HEK293T (cell line): ENCODE measurements at regions not wholly inside any gene's neighbourhood (a gene's known extent, or its start where the extent isn't known, plus 50 kb on each side); places are given as distances from the start of the nearest gene placed in this dataset.

Experiments used
- CTCF ChIA-PET: fragments of 350-600 bp; formaldehyde crosslinking; extraction: SDS; loops from one replicate; lab custom pipeline; 2021; ENCODE audit warnings: antibody characterized with exemption, inconsistent platforms; lab: Yijun Ruan, JAX
- POLR2A ChIA-PET: fragments of 350-600 bp; formaldehyde crosslinking; extraction: SDS; loops from one replicate; lab custom pipeline; 2020; ENCODE audit warnings: antibody characterized with exemption, inconsistent platforms; lab: Yijun Ruan, JAX
- DNase-seq: peaks from one replicate; pipeline ENCODE4 v3.0.0; 2012; ENCODE audit warnings: mixed read lengths; ENCODE audit errors: extremely low spot score
- ARNT ChIP-seq: fragments of 450-650 bp; IDR thresholded peaks from 2 replicates; pipeline ENCODE4 v1.6.1; 2017; ENCODE audit warnings: mild to moderate bottlenecking
- BHLHE40 ChIP-seq: fragments of 450-650 bp; IDR thresholded peaks from 2 replicates; pipeline ENCODE4 v1.6.1; 2016; ENCODE audit warnings: mild to moderate bottlenecking, moderate library complexity, borderline replicate concordance
- CTBP1 ChIP-seq: fragments of 450-650 bp; IDR thresholded peaks from 2 replicates; pipeline ENCODE4 v1.6.1; 2016; ENCODE audit warnings: borderline replicate concordance
- ELF4 ChIP-seq: fragments of 450-650 bp; IDR thresholded peaks from 2 replicates; pipeline ENCODE4 v1.6.1; 2017; ENCODE audit warnings: antibody characterized with exemption
- FOXA1 ChIP-seq: fragments of 450-650 bp; IDR thresholded peaks from 2 replicates; pipeline ENCODE4 v1.6.1; 2016; ENCODE audit warnings: mild to moderate bottlenecking
- FOXK2 ChIP-seq: fragments of 450-650 bp; IDR thresholded peaks from 2 replicates; pipeline ENCODE4 v1.6.1; 2016; ENCODE audit warnings: mild to moderate bottlenecking
- FOXM1 ChIP-seq: fragments of 450-650 bp; IDR thresholded peaks from 2 replicates; pipeline ENCODE4 v1.6.1; 2017; ENCODE audit warnings: mild to moderate bottlenecking, borderline replicate concordance
- HDGF ChIP-seq: fragments of 450-650 bp; IDR thresholded peaks from 2 replicates; pipeline ENCODE4 v1.6.1; 2017; ENCODE audit warnings: antibody characterized with exemption, borderline replicate concordance
- L3MBTL2 ChIP-seq: fragments of 450-650 bp; conservative IDR thresholded peaks from 2 replicates; pipeline ENCODE4 v1.6.1; 2016; ENCODE audit warnings: mild to moderate bottlenecking
- LEF1 ChIP-seq: fragments of 450-650 bp; IDR thresholded peaks from 2 replicates; pipeline ENCODE4 v1.6.1; 2017; ENCODE audit warnings: mild to moderate bottlenecking, borderline replicate concordance
- NFRKB ChIP-seq: fragments of 450-650 bp; IDR thresholded peaks from 2 replicates; pipeline ENCODE4 v1.6.1; 2016; ENCODE audit warnings: mild to moderate bottlenecking, moderate library complexity
- SP1 ChIP-seq: fragments of 450-650 bp; IDR thresholded peaks from 2 replicates; pipeline ENCODE4 v1.6.1; 2017
- SUZ12 ChIP-seq: fragments of 450-650 bp; IDR thresholded peaks from 2 replicates; pipeline ENCODE4 v1.6.1; 2016; ENCODE audit warnings: mild to moderate bottlenecking
- TARDBP ChIP-seq: fragments of 450-650 bp; IDR thresholded peaks from 2 replicates; pipeline ENCODE4 v1.6.1; 2016
- ZNF384 ChIP-seq: fragments of 450-650 bp; IDR thresholded peaks from 2 replicates; pipeline ENCODE4 v1.6.1; 2016
- TF ChIP-seq, protein P1 (sequence below): fragments of 450-650 bp; IDR thresholded peaks from 2 replicates; pipeline ENCODE4 v1.6.1; 2016

DNA sequence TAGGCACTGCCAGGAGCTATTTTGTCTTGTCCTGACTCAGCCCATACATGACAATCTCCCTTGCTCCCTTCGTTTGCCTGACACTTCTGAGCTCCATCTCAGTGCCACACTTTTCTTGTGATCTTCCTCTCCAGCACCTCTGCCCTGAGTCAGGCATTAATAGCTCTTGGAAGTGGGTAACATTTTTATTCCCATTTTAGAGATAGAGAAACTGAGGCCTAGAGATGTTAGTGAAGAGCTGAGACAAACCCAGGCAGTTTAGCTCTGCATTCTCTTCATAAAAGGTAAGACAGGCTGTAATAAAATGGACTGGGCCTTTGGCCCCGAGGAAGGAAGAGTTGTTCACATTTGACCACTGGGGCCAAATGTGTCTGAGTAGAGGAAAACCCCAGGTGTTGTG is 167.4 kb downstream of the DHX35 start:
- POLR2A ChIA-PET: no interaction called here
- TF ChIP-seq FOXK2 (no peak), L3MBTL2 (no peak), NFRKB (no peak), SP1 (no peak), LEF1 (no peak), FOXA1 (no peak), CTBP1 (no peak), HDGF (no peak), TARDBP (no peak)
- TF ChIP-seq, protein P1, sequence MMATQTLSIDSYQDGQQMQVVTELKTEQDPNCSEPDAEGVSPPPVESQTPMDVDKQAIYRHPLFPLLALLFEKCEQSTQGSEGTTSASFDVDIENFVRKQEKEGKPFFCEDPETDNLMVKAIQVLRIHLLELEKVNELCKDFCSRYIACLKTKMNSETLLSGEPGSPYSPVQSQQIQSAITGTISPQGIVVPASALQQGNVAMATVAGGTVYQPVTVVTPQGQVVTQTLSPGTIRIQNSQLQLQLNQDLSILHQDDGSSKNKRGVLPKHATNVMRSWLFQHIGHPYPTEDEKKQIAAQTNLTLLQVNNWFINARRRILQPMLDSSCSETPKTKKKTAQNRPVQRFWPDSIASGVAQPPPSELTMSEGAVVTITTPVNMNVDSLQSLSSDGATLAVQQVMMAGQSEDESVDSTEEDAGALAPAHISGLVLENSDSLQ: no peak

DNA sequence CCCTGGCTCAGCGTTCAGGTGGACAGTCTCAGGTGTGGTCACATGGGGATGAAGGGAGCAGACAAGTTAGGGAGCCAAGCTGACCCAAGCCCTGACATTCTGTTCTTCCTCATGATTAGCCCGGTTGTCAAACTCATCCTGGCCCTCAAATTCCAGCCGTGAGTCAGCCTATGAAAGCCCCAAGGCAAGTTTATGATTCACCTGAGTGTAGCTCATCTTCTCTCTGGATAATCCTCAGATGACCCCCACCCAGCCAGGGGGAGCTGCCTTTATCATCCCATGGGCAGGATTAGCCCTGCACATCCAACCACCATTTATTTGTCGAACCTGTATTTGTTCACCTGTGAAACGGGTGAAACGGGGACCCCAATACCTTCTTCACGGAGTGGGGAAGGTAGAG is 161.9 kb downstream of the DHX35 start:
- DNase-seq: no peak
- TF ChIP-seq FOXK2 (no peak), FOXA1 (no peak), L3MBTL2 (no peak), LEF1 (no peak), BHLHE40 (no peak), SP1 (no peak), ELF4 (no peak), TARDBP (no peak)
- TF ChIP-seq, protein P1: no peak
- CTCF ChIA-PET: no interaction called here
- POLR2A ChIA-PET: no interaction called here

More for the DNA sequence above, 167.4 kb downstream of the DHX35 start:
- DNase-seq: no peak
- CTCF ChIA-PET: no interaction called here

DNA sequence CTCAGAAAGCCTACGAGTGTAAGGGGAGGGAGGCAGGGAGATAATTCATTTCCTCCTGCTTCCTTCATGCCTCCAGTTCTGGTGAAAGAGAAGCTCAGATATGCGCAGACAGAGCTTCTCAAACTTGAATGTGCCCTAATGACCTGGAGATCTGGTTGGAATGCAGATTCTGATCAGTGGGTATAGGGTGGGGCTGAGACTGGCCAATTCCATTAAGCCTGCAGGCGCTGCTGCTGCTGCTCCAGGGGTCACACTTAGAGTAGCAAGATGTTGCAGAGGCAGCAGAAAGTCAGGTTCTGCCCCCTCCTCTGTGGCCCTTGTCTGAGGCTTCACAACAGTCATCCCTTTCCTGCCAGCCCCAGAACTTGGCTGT is 161.0 kb downstream of the DHX35 start:
- TF ChIP-seq, protein P1: no peak
- TF ChIP-seq SP1 (no peak), FOXA1 (no peak), SUZ12 (no peak), L3MBTL2 (no peak), HDGF (no peak), BHLHE40 (no peak), FOXK2 (no peak), ELF4 (no peak), ZNF384 (no peak), TARDBP (no peak), NFRKB (no peak), CTBP1 (no peak), LEF1 (no peak)
- DNase-seq: no peak
- ChIA-PET POLR2A (no interaction called here), CTCF (no interaction called here)

DNA sequence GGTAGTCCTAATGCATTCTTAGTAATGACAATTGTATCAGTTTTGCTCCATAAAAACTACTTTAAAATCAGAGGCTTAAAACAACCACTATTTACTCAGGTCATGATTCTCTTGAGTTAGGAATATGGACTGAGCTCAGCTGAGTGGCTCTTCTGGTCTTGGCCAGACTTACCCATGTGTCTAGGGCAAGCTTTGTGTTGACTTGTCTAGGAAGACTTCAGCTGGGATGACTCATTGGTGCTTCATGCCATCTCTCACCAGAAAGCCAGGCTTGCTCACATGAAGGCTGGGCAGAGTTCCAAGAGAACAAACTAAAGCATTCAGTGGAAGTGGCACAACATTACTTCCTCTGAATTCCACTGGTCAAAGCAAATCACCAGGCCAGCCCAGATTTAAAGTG is 155.3 kb downstream of the DHX35 start:
- no peak for DNase-seq
- CTCF ChIA-PET: no interaction called here
- TF ChIP-seq, protein P1: no peak
- TF ChIP-seq TARDBP: no peak
- no peak for TF ChIP-seq ZNF384
- TF ChIP-seq BHLHE40: no peak
- no peak for TF ChIP-seq L3MBTL2
- POLR2A ChIA-PET: no interaction called here

DNA sequence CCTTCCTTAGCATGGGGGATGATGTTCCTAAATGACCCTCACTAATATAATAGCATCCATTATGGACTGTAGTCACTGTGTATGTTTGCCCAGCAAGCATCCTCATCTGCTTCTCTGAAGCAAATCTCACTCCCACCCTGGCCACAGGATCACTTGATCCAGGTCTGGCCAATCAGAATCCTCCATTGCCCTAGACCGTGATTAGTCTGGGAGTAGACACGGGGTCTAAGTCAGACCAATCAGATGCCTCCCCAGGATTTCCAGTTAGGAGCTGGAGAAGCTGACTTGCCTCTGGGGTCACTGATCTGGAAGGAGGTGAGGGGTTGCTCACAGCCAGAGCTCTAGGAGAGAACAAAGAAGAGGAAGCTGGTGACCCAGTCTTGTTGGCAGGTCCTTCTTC is 153.9 kb downstream of the DHX35 start:
- no peak for DNase-seq
- CTCF ChIA-PET: no interaction called here
- POLR2A ChIA-PET: no interaction called here
- TF ChIP-seq TARDBP: no peak
- no peak for TF ChIP-seq ARNT
- TF ChIP-seq ELF4: no peak
- no peak for TF ChIP-seq SP1
- TF ChIP-seq NFRKB: no peak
- no peak for TF ChIP-seq FOXK2
- TF ChIP-seq FOXM1: no peak
- TF ChIP-seq HDGF: no peak
- TF ChIP-seq, protein P1: no peak
- TF ChIP-seq FOXA1: no peak
- TF ChIP-seq CTBP1: no peak
- no peak for TF ChIP-seq LEF1
- no peak for TF ChIP-seq SUZ12
- TF ChIP-seq BHLHE40: no peak
- no peak for TF ChIP-seq L3MBTL2
- TF ChIP-seq ZNF384: no peak

DNA sequence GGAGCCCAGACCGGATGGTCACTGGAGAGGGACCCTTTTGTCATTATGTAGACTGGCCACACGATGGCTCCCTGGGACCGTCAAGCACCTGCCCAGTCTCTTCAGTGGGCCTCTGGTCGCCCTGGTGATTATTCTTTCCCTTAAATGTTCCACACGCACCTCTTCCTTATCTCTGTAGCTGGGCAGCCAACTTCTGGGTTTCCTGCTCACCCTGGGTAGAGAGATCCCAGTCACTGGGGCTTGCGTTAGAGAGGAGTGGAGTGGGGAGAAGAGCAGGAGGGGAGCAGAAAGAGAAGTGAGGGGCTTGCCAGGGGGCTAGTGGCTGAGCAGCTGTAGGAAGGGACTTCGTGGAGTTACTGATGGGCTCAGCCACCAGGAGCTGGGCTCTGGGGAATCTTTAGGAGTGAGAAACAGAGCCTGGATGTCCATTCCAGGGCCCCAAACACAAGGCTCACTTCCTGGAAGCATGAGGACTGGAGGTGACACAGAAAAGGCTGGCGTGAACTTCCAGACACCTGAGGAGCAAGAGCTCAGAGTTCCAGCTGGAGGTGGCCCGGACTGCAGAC is 150.1 kb downstream of the DHX35 start:
- ChIA-PET POLR2A (no interaction called here), CTCF (interaction anchor here (0.6 to 1.3 kb wide), 8 partner anchors 14 to 1841 kb away, joined by 3 to 4 read pairs (median 3); no protein-coding TSS in a partner anchor)
- peak; percentile 82 for DNase-seq
- TF ChIP-seq HDGF (no peak), ARNT (no peak), FOXM1 (no peak), ZNF384 (no peak), SUZ12 (no peak), BHLHE40 (no peak), SP1 (no peak), LEF1 (no peak)
